GM12878 (cell line): ENCODE measurements at regions not wholly inside any gene's neighbourhood (a gene's known extent, or its start where the extent isn't known, plus 50 kb on each side); places are given as distances from the start of the nearest gene placed in this dataset.

Experiments used
- ATAC-seq: fragments of 200-7000 bp; cut with Tn5 transposase; 3 replicates; pipeline ENCODE4 v1.9.1; 2020; ENCODE audit warnings: mild to moderate bottlenecking, moderate library complexity
- BruUV-seq: library from RNA; stranded (reverse); fragments of 400-500 nt; replicated peaks from 2 replicates; lab custom pipeline; 2021; lab: Mats Ljungman, UMichigan
- CTCF ChIA-PET: fragments of 300-600 bp; sonication (Branson Sonifier 250); formaldehyde crosslinking; extraction: SDS; loops from one replicate; lab custom pipeline; 2021; ENCODE audit warnings: inconsistent platforms; lab: Yijun Ruan, JAX
- POLR2A ChIA-PET: fragments of 350-600 bp; formaldehyde crosslinking; extraction: SDS; loops from one replicate; lab custom pipeline; 2021; ENCODE audit warnings: inconsistent platforms; lab: Charles Lee
- RAD21 ChIA-PET: fragments of 300-600 bp; sonication (Branson Sonifier 250); formaldehyde crosslinking; loops from one replicate; lab custom pipeline; 2023; ENCODE audit warnings: antibody characterized with exemption; ENCODE audit not compliant: unreplicated experiment; lab: Charles Lee
- SMC1A ChIA-PET: fragments of 300-600 bp; sonication (Branson Sonifier 250); formaldehyde crosslinking; loops from one replicate; lab custom pipeline; 2023; ENCODE audit not compliant: unreplicated experiment, uncharacterized antibody; lab: Charles Lee
- DNase-seq: peaks from one replicate; pipeline ENCODE4 v3.0.0-alpha.2; 2011; ENCODE audit warnings: low read depth, low spot score
- FAIRE-seq: peaks from 3 replicates; lab custom pipeline; 2011; peaks lifted over from hg19 to GRCh38; lab: Jason Lieb, UNC
- H2AFZ ChIP-seq: 2 replicates; pipeline ENCODE4 v1.6.0; 2011; ENCODE audit warnings: low read depth, low read length, control low read depth; ENCODE audit not compliant: control insufficient read depth
- H3K27ac ChIP-seq: 2 replicates; pipeline ENCODE4 v1.5.1; 2011; ENCODE audit warnings: control low read depth; ENCODE audit not compliant: control insufficient read depth, insufficient read depth
- H3K27me3 ChIP-seq, 2 experiments: replicated peaks in 1 of 2; 2 replicates each; pipeline versions ENCODE4 v1.6.0 to v1.6.1; 2011; ENCODE audit warnings: low read length in 1 of 2; ENCODE audit not compliant: control insufficient read depth in 2 of 2, insufficient read depth in 2 of 2
- H3K36me3 ChIP-seq, 2 experiments: 2 replicates each; pipeline ENCODE4 v1.5.1; 2011; ENCODE audit warnings: low read length in 1 of 2; ENCODE audit not compliant: control insufficient read depth in 2 of 2, insufficient read depth in 2 of 2
- H3K4me1 ChIP-seq: 2 replicates; pipeline ENCODE4 v1.6.1; 2011; ENCODE audit warnings: mild to moderate bottlenecking, low read length, moderate library complexity, mixed read lengths; ENCODE audit not compliant: control insufficient read depth, insufficient read depth
- H3K4me2 ChIP-seq: 2 replicates; pipeline ENCODE4 v1.6.0; 2011; ENCODE audit warnings: control low read depth; ENCODE audit not compliant: control insufficient read depth, insufficient read depth
- H3K4me3 ChIP-seq: fragments of 200-600 bp; sonication (generic); 2 replicates; pipeline ENCODE4 v1.5.1; 2016
- H3K79me2 ChIP-seq: 2 replicates; pipeline ENCODE4 v1.6.0; 2011; ENCODE audit warnings: low read length; ENCODE audit not compliant: control insufficient read depth, insufficient read depth
- H3K9ac ChIP-seq: 2 replicates; pipeline ENCODE4 v1.8.0; 2011; ENCODE audit warnings: low read length, control low read depth, mixed read lengths; ENCODE audit not compliant: control insufficient read depth, insufficient read depth
- H3K9me3 ChIP-seq: replicated peaks from 3 replicates; pipeline ENCODE4 v1.5.1; 2011; ENCODE audit warnings: mild to moderate bottlenecking, low read length; ENCODE audit not compliant: control insufficient read depth, insufficient read depth
- H4K20me1 ChIP-seq: 2 replicates; pipeline ENCODE4 v1.6.0; 2011; ENCODE audit not compliant: control insufficient read depth, insufficient read depth
- ESRRA ChIP-seq: IDR thresholded peaks from 2 replicates; pipeline ENCODE4 v1.6.1; 2012; ENCODE audit warnings: mild to moderate bottlenecking, low read length, improper control_type of control experiment
- FOXM1 ChIP-seq: IDR thresholded peaks from 2 replicates; pipeline ENCODE4 v1.6.1; 2012; ENCODE audit warnings: low read depth, mild to moderate bottlenecking, inconsistent platforms, low read length, moderate library complexity
- MYC ChIP-seq: IDR thresholded peaks from 2 replicates; pipeline ENCODE4 v1.6.1; 2011; ENCODE audit warnings: mild to moderate bottlenecking, low read length, moderate library complexity, inconsistent platforms; ENCODE audit not compliant: insufficient read depth, insufficient replicate concordance, insufficient read length, severe bottlenecking
- POLR2A ChIP-seq: IDR thresholded peaks from 2 replicates; pipeline ENCODE4 v1.6.1; 2011; ENCODE audit warnings: low read depth, mild to moderate bottlenecking, low read length
- POLR2AphosphoS2 ChIP-seq: IDR thresholded peaks from 2 replicates; pipeline ENCODE4 v1.6.1; 2011; ENCODE audit warnings: low read depth, mild to moderate bottlenecking, low read length, improper control_type of control experiment, moderate library complexity
- USF1 ChIP-seq: IDR thresholded peaks from 2 replicates; pipeline ENCODE4 v1.6.1; 2011; ENCODE audit warnings: borderline replicate concordance, low read depth, mild to moderate bottlenecking, moderate library complexity, mixed read lengths, low read length; ENCODE audit not compliant: insufficient read depth; ENCODE audit errors: extremely low read length
- WGBS: methylation state at CpG from one replicate; pipeline ENCODE4 v1.1.6; 2016; ENCODE audit warnings: low lambda C conversion rate; ENCODE audit not compliant: insufficient replicate concordance, insufficient coverage; ENCODE audit errors: missing lambda C conversion rate; 5-methylcytosine and 5-hydroxymethylcytosine counted together
- in situ Hi-C: fragments of 300-500 bp; cut with MboI; formaldehyde crosslinking; loops from 9 replicates; pipeline ENCODE4 v1.14.3; 2018; ENCODE audit warnings: mixed read lengths
- intact Hi-C: fragments of 100-400 bp; cut with micrococcal nuclease; formaldehyde crosslinking; loops from one replicate; pipeline ENCODE4 v1.14.2; 2022; ENCODE audit not compliant: unreplicated experiment
- TF ChIP-seq, protein P1 (sequence below), 3 experiments: IDR thresholded peaks in 2 of 3; conservative IDR thresholded peaks in 1 of 3; 2 replicates each; pipeline ENCODE4 v1.5.1; 2011; ENCODE audit warnings: low read depth in 3 of 3, low read length in 3 of 3, mild to moderate bottlenecking in 3 of 3, control low read depth in 2 of 3, moderate library complexity in 2 of 3, inconsistent platforms in 1 of 3, mixed read lengths in 1 of 3; ENCODE audit not compliant: control insufficient read depth in 2 of 3, insufficient read depth in 1 of 3; ENCODE audit errors: extremely low read depth in 1 of 3
- TF ChIP-seq, protein P2 (sequence below): IDR thresholded peaks from 2 replicates; pipeline ENCODE4 v1.6.1; 2011; ENCODE audit warnings: borderline replicate concordance, low read depth, mild to moderate bottlenecking, moderate library complexity, low read length; ENCODE audit not compliant: insufficient read depth, poor library complexity, severe bottlenecking

- TF ChIP-seq, protein P1, sequence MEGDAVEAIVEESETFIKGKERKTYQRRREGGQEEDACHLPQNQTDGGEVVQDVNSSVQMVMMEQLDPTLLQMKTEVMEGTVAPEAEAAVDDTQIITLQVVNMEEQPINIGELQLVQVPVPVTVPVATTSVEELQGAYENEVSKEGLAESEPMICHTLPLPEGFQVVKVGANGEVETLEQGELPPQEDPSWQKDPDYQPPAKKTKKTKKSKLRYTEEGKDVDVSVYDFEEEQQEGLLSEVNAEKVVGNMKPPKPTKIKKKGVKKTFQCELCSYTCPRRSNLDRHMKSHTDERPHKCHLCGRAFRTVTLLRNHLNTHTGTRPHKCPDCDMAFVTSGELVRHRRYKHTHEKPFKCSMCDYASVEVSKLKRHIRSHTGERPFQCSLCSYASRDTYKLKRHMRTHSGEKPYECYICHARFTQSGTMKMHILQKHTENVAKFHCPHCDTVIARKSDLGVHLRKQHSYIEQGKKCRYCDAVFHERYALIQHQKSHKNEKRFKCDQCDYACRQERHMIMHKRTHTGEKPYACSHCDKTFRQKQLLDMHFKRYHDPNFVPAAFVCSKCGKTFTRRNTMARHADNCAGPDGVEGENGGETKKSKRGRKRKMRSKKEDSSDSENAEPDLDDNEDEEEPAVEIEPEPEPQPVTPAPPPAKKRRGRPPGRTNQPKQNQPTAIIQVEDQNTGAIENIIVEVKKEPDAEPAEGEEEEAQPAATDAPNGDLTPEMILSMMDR (IDR thresholded peaks at IDR 0.05 in 2 of 3, conservative IDR thresholded peaks at IDR 0.05 in 1 of 3; ENCODE audit: control insufficient read depth in 2 of 3, extremely low read depth in 1 of 3, insufficient read depth in 1 of 3, low read depth in 3 of 3, low read length in 3 of 3), result no peak
- no peak for TF ChIP-seq FOXM1
- TF ChIP-seq POLR2A, result no peak
- no peak for TF ChIP-seq USF1
- TF ChIP-seq POLR2AphosphoS2, result no peak
- no peak for TF ChIP-seq MYC
- TF ChIP-seq ESRRA, result no peak
Measured at GRCh38 chr1:238722812-238723211, 663.6 kb upstream of the CHRM3 start (continued).

DNA sequence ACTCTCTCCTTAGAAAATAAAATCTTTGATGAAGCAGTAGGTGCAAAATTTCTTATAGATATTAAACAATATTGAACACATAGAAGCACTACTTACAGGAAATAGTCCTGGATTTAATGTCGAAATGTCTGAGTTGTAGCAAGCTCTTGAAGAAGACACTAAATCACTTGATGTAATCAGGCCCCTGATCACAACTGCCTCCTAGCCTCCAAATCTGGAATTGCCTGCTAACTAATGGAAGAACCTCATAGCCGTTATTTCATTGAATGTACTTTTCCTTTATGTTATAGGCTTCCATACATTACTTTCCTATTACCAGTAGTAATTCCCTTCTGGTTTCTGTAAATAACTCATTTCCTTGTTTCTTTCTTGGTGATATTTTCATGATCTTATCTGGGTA, 675.7 kb upstream of the CHRM3 start:
- in situ Hi-C loops (no loop called here), intact Hi-C loops (loop anchor here (10.0 kb wide), 1 partner anchor 866 kb away; no protein-coding TSS in a partner anchor)
- DNase-seq (no peak), FAIRE-seq (no peak), ATAC-seq (no peak)
- POLR2A ChIA-PET, result no interaction called here
- no peaks in the 10 kb centered on the region for H4K20me1 ChIP-seq
- H3K9ac ChIP-seq, result no peak overlapping the region
- H3K79me2 ChIP-seq, result no peaks in the 10 kb centered on the region
- TF ChIP-seq POLR2A, result no peak
- TF ChIP-seq, protein P2, sequence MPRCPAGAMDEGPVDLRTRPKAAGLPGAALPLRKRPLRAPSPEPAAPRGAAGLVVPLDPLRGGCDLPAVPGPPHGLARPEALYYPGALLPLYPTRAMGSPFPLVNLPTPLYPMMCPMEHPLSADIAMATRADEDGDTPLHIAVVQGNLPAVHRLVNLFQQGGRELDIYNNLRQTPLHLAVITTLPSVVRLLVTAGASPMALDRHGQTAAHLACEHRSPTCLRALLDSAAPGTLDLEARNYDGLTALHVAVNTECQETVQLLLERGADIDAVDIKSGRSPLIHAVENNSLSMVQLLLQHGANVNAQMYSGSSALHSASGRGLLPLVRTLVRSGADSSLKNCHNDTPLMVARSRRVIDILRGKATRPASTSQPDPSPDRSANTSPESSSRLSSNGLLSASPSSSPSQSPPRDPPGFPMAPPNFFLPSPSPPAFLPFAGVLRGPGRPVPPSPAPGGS, result no peak
- TF ChIP-seq, protein P1 (IDR thresholded peaks at IDR 0.05 in 2 of 3, conservative IDR thresholded peaks at IDR 0.05 in 1 of 3; ENCODE audit: control insufficient read depth in 2 of 3, extremely low read depth in 1 of 3, insufficient read depth in 1 of 3, low read depth in 3 of 3, low read length in 3 of 3), result peak in 2 of 3 experiments; percentile 1 to 10; a peak in 1 of 6 replicates
- WGBS, result 0% methylated on average over 2 of the region's 2 CpGs
- H2AFZ ChIP-seq, result no peak overlapping the region
- CTCF ChIA-PET, result interaction anchor here (1.2 to 1.5 kb wide), 2 partner anchors 802 to 845 kb away, joined by 3 read pairs; no protein-coding TSS in a partner anchor
- RAD21 ChIA-PET, result no interaction called here
- H3K4me3 ChIP-seq, result no peak overlapping the region
- no peaks in the 10 kb centered on the region for H3K36me3 ChIP-seq
- H3K9me3 ChIP-seq, result no peaks in the 10 kb centered on the region
- no peak overlapping the region for H3K27ac ChIP-seq
- SMC1A ChIA-PET, result interaction anchor here (0.9 kb wide), 1 partner anchor 18 kb away, joined by 3 read pairs; no protein-coding TSS in a partner anchor
- BruUV-seq, result no TSS peak
- H3K27me3 ChIP-seq, result no peaks in the 10 kb centered on the region
- no peak overlapping the region for H3K4me2 ChIP-seq
- H3K4me1 ChIP-seq, result no peaks in the 10 kb centered on the region
